Mucosa of descending colon (tissue), 3 donors: ENCODE measurements at regions not wholly inside any gene's neighbourhood (a gene's known extent, or its start where the extent isn't known, plus 50 kb on each side); places are given as distances from the start of the nearest gene placed in this dataset.

Experiments used
- ATAC-seq: fragments of 200-7000 bp; cut with Tn5 transposase; one replicate; pipeline ENCODE4 v1.9.1; 2020; ENCODE audit warnings: mild to moderate bottlenecking, moderate library complexity
- DNase-seq, 3 donors: peaks; one replicate each; pipeline ENCODE4 v3.0.0-alpha.2; 2020
- H3K36me3 ChIP-seq: fragments of 200-600 bp; one replicate; pipeline ENCODE4 v1.8.0; 2021; ENCODE audit warnings: low read depth, mild to moderate bottlenecking
- H3K4me1 ChIP-seq: fragments of 200-600 bp; one replicate; pipeline ENCODE4 v1.8.0; 2021; ENCODE audit warnings: low read depth, mild to moderate bottlenecking
- H3K4me3 ChIP-seq: fragments of 200-600 bp; one replicate; pipeline ENCODE4 v1.8.0; 2021; ENCODE audit warnings: mild to moderate bottlenecking
- H3K9me3 ChIP-seq: fragments of 200-600 bp; one replicate; pipeline ENCODE4 v1.8.0; 2021; ENCODE audit warnings: mild to moderate bottlenecking
- CTCF ChIP-seq: fragments of 200-600 bp; IDR thresholded peaks from one replicate; pipeline ENCODE4 v1.8.0; 2022; ENCODE audit warnings: antibody characterized with exemption, mild to moderate bottlenecking
- intact Hi-C, 2 donors: fragments of 100-400 bp; cut with DNase I in 1 of 2; cut with micrococcal nuclease in 1 of 2; formaldehyde crosslinking; loops; one replicate each; pipeline versions ENCODE4 v1.11.0 to v1.11.1; 2022; cut with DNase I, micrococcal nuclease
- donor health status: DM: no; HTN: no; CAD: no; lungs with moderate emphysema.
- donor health status: DM: no; HTN: no; CAD: no.
- donor health status: DM: no; HTN: yes; CAD: no.

GRCh38 chr5:20224966-20225365 is 237.0 kb upstream of the CDH18 start:
- Histone ChIP-seq H3K36me3 (no peaks in the 10 kb centered on the region), H3K4me1 (no peaks in the 10 kb centered on the region), H3K4me3 (no peak overlapping the region), H3K9me3 (peaks cover 14% of the 10 kb centered on the region)
- TF ChIP-seq CTCF = no peak
- intact Hi-C loops = no loop called here
- DNase-seq = no peak
- ATAC-seq = no peak

GRCh38 chr5:20224046-20224445 is 236.0 kb upstream of the CDH18 start:
- ATAC-seq = no peak
- TF ChIP-seq CTCF = no peak
- Histone ChIP-seq H3K9me3 (peaks cover 12% of the 10 kb centered on the region), H3K4me3 (no peak overlapping the region), H3K4me1 (no peaks in the 10 kb centered on the region), H3K36me3 (no peaks in the 10 kb centered on the region)
- intact Hi-C loops = no loop called here
- DNase-seq = no peak

DNA sequence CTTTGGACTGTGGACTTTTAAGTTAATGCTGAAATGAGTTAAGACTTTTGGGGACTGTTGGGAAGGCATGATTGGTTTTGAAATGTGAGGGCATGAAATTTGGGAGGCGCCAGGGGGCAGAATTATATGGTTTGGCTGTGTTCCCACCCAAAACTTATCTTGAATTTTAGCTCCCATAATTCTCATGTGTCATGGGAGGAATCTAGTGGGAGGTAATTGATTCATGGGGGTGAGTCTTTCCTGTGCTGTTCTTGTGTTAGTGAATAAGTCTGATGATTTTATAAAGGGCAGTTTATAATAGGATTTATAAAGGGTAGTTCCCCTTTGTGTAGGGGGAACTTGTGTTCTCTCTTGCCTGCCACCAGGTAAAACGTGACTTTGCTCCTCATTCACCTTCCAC is 235.5 kb upstream of the CDH18 start:
- Histone ChIP-seq H3K9me3 (peaks cover 15% of the 10 kb centered on the region), H3K4me3 (no peak overlapping the region), H3K36me3 (no peaks in the 10 kb centered on the region), H3K4me1 (no peaks in the 10 kb centered on the region)
- intact Hi-C loops = no loop called here
- ATAC-seq = no peak
- no peak for DNase-seq
- no peak for TF ChIP-seq CTCF

- ATAC-seq (no peak), DNase-seq (no peak)
- H3K9me3 ChIP-seq = peaks cover 33% of the 10 kb centered on the region
- no peak for TF ChIP-seq CTCF
- no peaks in the 10 kb centered on the region for H3K4me1 ChIP-seq
- intact Hi-C loops = no loop called here
- no peaks in the 10 kb centered on the region for H3K36me3 ChIP-seq
- no peak overlapping the region for H3K4me3 ChIP-seq
Observed at GRCh38 chr5:20215257-20215656, 227.3 kb upstream of the CDH18 start.

- DNase-seq (no peak), ATAC-seq (no peak)
- Histone ChIP-seq H3K36me3 (no peaks in the 10 kb centered on the region), H3K4me3 (no peak overlapping the region), H3K4me1 (no peaks in the 10 kb centered on the region), H3K9me3 (peaks cover 33% of the 10 kb centered on the region)
- TF ChIP-seq CTCF = no peak
- intact Hi-C loops = no loop called here
Observed at GRCh38 chr5:20213803-20214202, 225.8 kb upstream of the CDH18 start.

DNA sequence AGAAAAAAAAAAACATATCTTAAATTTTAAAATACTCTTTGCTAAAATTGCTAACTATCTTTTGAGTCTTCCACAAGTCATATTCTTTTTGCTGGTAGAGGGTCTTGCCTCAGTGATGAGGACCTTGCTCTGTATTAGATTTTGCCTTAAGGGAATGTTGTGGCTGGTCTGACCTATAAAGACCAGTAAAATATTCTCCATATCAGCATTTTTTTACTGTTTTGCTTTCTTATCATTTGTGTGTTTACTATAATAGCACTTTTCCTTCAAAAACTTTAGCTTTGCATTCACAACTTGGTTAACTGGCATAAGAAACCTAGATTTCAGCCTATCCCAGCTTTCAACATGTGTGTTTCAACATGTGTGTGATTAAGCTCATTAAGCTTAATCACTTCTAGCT is 224.7 kb upstream of the CDH18 start:
- intact Hi-C loops = no loop called here
- no peak for DNase-seq
- no peaks in the 10 kb centered on the region for H3K36me3 ChIP-seq
- no peak for TF ChIP-seq CTCF
- no peaks in the 10 kb centered on the region for H3K4me1 ChIP-seq
- ATAC-seq = no peak
- H3K9me3 ChIP-seq = peaks cover 34% of the 10 kb centered on the region
- no peak overlapping the region for H3K4me3 ChIP-seq
